Iris pigment epithelial cell (primary cell): ENCODE measurements at regions not wholly inside any gene's neighbourhood (a gene's known extent, or its start where the extent isn't known, plus 50 kb on each side); places are given as distances from the start of the nearest gene placed in this dataset.

Source experiments
- DNase-seq: peaks from one replicate; pipeline ENCODE4 v3.0.0-alpha.2; 2011; ENCODE audit warnings: low read depth

DNA sequence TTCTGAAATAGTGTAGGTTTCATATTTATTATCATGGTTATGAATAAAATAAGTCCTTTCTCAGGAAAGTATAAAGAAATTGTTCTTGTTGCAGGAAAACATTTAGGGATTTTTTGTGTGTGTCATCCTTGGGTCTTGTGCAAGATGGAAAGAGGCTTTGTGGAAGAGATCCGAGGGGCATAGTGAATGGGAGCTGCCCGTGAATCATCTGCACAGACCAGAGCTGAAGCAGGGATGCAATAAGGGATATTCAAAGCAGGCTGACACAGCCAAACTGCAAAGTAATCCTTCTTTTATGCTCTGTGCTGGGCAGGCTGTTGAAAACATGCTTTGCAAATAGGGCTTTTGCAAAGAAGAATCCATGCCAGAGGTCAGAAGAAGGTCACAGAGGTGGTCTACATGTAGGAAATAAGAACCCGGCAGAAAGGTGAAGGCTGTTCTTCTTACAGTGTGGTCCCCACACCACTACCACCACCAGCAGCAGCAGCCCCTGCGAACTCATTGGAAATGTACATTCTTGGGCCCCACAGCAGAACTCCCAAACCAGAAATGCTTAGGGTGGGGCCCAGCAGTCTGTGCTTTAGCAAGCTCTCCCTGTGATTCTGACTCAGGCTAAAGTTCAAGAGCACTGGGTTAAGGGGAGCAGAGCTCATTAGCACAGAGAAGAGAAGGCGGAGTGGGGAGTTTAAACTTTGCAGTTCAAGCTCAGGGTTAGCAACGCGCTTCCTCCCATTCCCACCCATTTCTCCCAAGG lies 237.6 kb downstream of the QKI start:
- peak; percentile 33 for DNase-seq

DNA sequence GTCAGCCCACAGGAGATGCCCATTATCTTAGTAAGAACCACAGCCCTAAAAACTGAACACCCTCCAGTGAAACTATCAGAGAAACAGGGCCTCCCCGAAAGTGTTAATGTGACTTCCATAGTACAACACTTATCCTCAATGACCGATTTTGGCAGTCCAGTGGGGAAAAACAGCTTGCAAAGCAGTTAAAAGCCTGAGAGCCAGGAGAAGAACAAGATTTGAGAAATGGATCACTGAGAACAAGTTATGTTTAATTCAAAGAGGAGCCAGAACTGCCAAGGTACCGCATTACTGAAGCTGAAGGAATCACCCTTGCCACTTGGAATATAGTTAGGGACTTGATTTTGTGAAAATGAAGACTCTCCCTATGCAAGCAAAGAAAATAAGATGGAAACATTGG lies 236.9 kb downstream of the QKI start:
- no peak for DNase-seq

DNA sequence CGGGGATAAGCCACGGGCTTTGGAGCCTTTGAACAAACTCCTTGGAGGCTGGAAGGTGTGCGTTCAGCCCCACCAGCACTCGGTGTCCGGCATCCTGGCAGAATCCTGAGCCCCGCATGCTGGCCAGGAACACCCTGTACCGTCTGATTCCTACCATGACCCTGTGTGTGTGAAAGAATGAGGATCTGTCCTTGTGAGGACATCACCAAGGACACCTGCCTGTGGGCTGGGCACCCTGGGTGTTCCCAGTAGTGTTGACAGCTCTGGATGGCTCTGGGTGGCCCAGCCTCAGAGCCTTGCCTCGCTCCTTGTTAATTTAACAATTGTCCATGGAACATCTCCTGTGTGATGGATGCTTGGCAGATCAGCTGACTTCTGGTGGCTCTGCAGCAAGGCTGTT lies 234.3 kb downstream of the QKI start:
- DNase-seq = no peak

DNA sequence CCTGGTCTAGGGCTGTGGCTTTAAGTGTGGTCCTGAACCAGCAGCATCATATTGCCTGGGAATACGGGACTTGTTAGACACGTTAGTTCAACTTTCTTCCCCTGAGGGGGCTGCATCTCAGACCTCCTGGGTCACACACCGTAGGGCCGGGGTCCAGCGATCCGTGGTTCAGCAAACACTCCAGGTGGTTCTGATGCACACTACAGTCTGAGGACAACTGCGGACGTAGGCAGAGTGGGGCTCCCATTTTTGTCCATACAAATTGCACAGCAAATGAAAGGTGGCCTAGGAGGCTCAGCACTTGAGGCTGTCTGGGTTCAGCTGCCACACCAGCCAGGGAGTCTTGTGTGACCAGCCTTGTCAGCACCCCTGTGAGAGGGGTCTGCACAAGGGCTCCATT lies 233.1 kb downstream of the QKI start:
- DNase-seq = no peak

DNA sequence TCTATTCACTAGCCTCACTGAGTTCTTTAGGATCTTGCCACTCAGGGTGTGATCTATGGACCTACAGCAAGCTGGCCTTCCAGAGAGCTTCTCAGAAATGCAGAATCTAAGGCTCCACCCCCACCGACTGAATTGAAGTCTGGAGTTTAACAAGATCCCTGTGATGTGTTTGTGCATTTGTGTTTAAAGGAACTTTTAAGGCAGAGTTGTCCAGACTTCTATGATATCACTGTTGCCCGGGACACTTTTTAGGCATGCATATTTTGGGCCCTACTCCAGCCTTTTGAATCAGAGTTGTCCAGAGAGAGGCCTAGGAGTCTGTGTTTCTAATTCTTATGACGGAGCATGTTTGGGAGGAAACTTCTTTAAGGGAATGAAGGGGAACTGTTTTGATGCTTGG lies 232.3 kb downstream of the QKI start:
- DNase-seq = no peak

DNA sequence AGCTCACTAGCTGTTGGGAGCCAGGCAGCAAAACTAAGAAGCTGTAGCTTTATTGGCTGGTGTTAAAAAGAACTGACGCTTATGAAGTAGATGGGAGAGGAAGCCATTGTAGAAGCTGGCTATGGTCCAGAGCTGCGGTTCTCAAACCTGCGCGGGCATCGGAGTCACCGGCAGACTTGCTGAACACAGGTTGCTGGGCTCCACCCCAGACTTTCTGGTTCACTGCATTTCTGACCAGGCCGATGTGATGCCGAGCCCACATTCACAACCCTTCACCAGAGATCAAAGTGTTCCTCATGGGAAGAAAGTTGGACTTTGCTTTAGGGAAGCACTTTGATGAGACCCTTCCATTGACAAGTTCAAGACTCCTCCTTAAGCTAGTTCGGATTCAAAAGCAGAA lies 231.6 kb downstream of the QKI start:
- no peak for DNase-seq

DNA sequence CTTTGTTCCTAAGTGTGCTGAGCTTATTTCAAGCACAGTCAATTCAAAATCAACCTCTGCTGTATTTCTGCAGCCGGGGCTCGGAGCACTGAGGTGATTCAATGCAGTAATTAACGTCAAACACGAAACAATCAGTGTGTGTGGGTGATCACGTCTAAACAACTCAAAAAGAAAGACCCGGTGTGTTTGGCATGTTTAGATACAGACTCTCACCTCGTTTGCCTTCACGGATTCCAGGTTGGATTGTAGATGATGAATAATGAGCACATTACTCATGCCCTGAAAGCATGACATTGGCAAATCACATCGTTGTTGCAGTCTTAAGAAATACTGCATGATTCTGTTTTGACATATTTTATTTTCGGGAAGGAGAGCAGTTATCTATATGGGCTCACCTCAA lies 231.0 kb downstream of the QKI start:
- DNase-seq = no peak

DNA sequence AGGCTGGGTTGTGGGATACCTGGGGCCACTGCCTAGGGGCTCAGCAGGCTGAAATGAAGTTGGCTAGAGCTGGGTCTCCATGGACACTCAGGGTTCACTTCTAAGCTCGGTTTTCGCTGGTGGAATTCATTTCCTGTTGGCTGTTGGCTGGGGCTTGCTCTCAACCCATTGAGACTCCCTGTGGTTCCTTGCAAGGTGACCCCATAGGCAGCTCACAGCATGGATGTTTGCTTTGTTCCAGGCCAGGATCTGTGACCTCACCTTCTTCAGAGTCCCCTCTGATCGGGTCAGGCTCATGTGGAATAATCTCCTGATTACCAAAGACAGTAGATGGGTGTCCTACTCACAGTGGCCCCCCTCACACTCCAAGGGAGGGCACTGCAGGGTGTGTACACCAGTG lies 229.3 kb downstream of the QKI start:
- DNase-seq = no peak

DNA sequence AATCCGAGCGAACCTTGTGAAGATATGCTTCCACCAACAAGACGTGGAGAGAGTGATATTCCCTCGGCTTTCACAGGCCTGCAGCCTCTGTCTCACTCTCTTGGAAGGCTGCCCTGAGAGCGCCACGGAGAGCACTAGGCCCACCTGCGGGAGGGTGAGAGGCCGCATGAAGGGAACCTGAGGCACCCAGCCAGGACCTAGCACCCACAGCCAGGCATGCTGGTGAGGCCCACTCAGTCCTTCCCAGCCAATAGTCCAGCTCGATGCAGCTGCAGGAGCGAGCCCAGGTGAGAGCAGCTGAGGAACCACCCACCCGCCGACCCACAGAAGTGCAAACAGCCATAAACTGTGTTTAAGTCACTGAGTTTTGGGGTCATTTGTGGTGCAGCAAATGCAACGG lies 227.2 kb downstream of the QKI start:
- no peak for DNase-seq

DNA sequence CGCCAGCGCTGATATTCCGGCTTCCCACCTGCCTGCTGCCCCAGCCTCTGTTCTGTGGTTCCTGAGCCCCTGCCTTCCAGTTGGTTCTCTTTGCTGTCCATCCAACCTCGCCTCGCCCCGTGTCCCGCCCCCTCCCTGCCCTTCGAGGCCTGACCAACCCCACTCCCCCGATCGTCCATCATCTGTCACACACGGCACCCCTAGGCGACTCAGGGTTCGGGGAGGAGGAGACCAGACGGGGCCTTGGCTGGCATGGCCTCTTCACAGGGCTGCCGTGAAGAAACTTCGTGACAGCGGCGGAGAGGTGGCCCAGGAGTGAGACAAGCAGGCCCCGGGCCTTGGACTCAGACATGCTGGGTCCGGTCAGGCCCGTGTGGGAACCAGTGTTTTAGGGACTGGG lies 226.1 kb downstream of the QKI start:
- DNase-seq = no peak

DNA sequence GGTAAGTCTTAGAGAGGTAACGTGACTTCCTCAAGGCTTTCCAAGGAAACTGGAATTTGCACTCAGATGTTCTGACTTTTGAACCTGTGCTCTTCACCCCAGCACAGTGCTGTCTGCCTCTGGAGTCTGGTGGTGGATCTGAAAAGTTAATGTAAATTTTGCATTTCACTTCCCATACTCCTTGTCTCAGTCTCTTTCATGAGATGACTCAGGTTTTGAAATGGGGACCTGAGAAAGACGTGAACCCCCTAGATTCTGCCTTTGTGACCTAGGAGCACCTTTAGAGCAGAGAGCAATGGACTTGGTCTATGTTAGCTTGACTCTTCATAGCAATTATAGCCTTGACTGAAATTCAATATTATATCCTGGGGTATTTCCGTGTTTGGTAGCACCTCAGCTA lies 223.0 kb downstream of the QKI start:
- no peak for DNase-seq

DNA sequence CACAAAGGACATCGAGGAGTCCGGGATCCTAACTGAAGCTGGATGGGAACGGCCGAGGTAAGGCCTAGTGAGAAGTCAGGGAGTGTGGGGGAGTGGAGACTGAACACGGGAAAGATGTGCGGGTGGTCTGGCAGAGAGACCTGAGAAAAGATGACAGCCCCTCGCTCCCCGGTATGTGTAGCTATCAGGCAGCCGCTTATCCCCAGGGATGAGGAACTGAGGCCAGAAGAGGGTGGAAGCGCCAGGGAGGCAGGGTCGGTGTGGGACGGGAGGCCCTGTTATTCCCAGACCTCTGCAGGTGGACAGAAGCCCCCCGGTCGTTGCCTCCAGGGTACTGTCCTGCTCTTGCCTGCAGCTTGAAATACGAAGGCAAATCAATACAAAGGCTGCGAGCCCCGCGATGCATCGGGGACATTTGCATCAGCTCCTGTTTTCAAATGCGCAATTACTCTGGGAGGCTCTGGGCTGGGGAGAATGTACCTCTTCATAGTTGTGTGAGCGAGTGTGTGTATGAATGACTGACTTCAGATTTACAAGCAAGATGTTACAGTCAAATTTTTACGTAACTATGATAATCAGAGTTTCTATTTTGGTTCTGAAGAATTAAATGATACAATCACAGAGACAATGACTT lies 221.3 kb downstream of the QKI start:
- no peak for DNase-seq

DNA sequence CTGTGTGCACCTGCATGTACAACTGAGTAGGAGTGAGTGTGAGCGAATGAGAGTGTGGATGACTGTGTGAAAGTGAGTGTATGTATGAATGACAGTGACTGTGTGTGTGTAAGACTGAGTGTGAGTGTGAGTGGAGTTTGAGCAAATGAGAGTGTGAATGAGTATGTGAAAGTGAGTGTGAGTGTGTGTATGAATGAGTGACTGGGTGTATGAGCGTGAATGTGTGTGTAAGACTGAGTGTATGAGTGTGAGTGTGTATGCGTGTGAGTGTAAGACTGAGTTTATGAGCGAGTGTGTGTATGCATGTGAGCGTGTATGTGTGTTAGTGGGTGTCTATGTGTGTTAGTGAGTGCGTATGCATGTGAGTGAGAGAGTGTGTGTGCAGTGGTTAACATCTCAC lies 220.8 kb downstream of the QKI start:
- no peak for DNase-seq

DNA sequence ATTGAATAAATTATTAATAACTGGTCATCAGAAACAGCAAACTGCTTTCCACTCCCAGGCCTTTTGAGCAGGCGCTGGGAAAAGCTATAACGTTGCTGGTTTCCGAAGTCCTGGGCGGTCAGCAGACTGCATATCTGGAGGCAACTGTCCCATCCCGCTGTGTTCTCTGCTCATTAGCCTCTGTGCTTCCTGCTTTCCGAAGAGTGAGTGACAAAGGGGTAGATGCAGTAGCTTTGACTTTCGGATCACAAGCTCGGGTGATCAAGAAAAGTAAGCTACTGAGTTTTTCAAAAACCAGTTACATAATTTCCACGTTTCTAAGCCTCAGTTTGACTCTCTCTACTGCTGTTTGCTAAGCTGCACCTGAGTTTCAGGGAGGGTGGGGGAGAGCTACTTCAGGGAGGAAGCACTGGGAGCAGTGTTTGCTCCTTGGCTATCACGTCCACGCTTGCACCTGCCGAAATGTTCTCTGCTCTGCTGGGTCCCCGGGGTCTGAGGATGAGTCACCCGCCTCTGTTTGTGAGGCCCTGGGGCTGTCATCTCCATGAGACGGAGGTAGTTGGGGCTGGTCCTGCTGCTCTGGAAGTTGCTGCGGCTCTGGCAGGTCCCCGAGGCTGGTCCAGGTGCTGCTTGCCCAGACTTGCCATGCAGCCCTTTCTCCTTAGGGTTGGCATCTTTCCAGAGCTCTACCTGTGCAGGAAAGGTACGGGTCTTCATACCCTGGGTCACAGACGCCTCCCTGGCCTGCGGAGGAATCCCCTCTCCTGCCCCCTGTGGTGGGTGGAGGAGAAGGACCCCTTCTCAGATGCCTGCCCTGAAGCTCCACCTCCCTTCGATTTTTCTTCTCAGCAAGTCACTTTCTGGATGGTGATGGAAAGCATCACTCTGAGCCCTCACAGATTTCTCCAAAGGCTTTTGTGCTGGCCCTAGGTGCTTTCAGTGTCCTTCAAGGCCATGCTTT lies 220.0 kb downstream of the QKI start:
- DNase-seq = no peak

DNA sequence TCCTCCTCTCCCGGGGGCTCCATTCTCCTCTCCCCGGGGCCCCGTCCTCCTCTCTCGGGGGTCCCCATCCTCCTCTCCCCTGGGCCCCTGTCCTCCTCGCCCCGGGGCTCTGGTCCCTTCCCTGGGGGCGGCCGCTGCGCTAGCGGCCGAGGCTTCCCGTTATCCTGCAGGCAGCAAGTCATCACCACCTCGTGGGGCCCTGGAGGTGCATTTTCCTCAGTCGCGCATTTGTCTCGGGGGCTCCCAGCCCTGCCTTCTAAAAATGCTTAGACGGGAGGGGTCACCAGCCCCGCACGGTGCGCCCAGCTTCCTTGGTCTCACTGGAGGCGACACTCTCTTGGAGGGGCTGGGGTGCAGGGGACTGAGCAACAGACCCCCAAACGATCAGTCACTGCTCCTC lies 216.5 kb downstream of the QKI start:
- no peak for DNase-seq

DNA sequence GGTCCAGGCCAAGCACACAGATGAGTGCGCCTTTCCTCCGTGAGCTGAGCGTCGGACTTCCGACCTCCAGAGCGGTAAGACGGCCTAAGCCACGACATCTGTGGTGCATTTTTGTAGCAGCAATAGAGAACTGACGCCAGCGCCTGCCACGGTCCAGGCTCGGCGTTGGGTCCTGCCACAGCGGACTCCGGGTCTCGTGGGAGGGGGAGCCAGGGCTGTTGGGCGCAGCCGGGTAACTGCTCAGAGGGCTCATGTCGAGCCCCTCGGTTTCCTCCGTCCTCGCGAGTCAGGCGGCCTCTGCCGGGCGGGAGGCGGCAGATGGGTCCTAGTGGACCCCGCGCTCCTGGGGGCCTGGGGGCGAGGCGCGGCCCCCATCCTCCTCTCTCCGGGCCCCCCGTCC lies 216.1 kb downstream of the QKI start:
- peak; percentile 13 for DNase-seq

DNA sequence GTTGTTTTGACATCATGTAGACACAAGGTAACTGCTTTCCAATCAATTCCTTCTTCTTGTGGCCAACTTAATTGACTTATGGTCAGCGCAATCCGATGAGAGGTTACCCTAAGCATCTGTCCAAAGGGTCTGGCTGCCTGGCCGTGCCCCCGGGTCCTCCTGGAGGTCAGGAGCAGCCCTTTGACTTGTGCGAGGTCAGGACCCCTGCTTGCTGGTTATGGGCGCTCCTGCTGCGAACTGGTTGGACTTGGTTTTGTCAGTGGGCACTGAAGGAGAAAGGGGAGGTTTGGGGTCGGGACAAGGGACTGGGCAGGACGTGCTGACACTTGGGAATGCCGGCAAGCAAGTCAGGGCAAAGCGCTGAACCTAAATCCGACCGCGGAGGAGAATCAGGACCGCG lies 215.6 kb downstream of the QKI start:
- no peak for DNase-seq
